ENCODE measurements at regions not wholly inside any gene's neighbourhood (a gene's known extent, or its start where the extent isn't known, plus 50 kb on each side); places are given as distances from the start of the nearest gene placed in this dataset.

DNA sequence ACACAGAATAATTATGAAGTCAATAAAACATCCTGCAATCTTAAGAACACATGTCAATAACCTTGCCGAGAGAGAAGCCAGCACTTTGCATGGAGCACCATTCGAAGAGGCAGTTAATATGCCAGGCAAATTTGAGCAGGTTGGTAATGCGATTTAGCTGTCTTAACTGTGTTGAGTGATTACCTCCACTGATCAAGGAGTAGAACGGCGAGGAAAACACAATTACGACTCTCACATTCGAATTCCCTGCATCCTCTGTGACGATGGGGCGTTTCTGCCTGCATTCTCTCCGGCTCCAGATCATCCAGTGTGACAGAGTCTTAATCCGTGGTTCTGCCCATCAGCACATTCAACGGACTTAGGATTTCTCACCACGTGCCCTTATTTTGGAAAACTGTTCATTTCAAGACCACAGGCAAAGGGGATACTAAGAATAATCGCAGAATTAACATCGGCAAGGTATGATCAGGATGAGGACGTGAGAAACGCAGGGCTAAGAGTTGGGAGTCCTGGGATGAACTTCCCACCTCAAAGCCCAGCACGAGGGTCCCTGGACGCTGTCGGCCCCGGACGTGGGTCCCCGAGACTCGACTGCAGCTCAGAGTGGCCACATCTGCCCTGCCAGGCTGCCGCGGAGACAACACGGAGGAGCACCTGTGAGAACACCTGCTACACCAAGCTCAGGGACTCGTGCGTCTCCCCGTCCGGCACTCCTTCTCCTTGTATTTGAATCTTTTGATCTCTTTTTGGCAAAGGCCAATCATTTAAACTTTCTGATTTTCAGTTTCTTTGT, 499.2 kb upstream of the SALL3 start:
- TF ChIP-seq POLR2A (IDR thresholded peaks at IDR 0.05) = no peak
- TF ChIP-seq, protein P1, sequence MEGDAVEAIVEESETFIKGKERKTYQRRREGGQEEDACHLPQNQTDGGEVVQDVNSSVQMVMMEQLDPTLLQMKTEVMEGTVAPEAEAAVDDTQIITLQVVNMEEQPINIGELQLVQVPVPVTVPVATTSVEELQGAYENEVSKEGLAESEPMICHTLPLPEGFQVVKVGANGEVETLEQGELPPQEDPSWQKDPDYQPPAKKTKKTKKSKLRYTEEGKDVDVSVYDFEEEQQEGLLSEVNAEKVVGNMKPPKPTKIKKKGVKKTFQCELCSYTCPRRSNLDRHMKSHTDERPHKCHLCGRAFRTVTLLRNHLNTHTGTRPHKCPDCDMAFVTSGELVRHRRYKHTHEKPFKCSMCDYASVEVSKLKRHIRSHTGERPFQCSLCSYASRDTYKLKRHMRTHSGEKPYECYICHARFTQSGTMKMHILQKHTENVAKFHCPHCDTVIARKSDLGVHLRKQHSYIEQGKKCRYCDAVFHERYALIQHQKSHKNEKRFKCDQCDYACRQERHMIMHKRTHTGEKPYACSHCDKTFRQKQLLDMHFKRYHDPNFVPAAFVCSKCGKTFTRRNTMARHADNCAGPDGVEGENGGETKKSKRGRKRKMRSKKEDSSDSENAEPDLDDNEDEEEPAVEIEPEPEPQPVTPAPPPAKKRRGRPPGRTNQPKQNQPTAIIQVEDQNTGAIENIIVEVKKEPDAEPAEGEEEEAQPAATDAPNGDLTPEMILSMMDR (IDR thresholded peaks at IDR 0.05) = no peak
